ENCODE measurements at regions not wholly inside any gene's neighbourhood (a gene's known extent, or its start where the extent isn't known, plus 50 kb on each side); places are given as distances from the start of the nearest gene placed in this dataset.
A peak's percentile ranks its signal among the peaks of the same experiment; 100 is the strongest.
"Not testable (repeated sequence)": the region's sequence is repeated elsewhere in the genome, so short reads cannot be mapped to it uniquely, and the experiment has no call there.

GRCh38 chrX:52585892-52586291, 68.8 kb downstream of the SSX7 start:
- no peak for DNase-seq

- no peak for DNase-seq
These were observed 60.8 kb upstream of the XAGE1B start for GRCh38 chrX:52577464-52578173.

GRCh38 chrX:52576946-52577345, 60.1 kb upstream of the XAGE1B start:
- DNase-seq = no peak

DNA sequence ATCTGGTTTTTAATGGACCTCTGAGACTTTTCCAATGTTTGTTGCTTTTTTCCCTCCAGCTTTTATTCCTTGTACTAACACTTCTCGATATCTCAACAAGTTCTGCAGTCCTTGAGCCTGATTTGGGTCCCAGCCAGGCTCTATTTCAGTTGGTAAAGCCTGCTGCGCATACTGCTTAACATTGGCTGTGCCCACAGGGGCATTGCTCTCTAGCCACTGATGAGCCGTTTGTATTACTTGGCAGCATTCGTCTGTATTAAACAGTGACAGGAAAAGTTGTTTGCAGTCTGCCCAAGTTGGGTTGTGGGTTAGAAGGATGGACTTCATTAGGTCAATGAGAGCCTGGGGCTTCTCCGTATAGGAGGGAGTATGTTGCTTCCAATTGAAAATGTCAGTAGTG, 59.6 kb upstream of the XAGE1B start:
- DNase-seq = no peak

DNA sequence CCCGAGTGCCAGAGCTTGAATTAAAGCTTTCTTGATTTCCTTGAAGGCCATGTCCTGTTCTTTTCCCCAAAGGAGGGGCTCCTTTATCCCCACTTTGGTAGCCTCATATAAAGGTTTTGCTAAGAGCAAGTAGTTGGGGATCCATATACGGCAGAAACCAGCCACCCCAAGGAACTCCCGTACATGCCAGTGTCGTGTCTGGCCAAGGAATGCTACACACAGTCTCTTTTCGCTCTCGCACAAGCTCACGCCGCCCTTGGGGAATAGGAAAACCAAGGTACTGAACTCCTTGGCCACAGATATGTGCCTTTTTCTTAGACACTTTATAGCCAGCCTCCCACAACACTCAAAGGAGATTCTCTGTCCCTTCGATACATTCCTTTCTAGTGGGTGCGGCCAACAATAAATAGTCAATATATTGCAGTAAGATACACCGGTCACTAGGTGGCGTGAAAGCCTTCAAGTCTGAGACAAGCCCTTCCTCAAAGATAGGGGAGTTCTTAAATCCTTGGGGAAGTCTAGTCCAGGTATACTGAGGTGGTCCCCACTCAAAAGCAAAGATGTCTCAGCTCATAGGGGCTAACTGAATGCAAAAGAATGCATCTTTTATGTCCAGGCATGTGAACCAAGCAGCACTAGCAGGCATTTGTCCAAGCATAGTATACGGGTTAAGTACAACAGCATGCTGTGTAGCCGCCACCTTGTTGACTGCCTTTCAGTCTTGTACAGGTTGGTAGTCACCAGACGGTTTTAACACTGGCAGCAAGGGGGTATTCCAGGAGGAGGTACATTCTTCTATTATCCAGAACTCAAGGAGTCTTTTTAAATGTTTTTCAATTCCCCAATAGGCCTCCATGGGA, 57.8 kb upstream of the XAGE1B start:
- peak; percentile 46 for DNase-seq

- not testable (repeated sequence) for DNase-seq
These were observed 51.3 kb upstream of the XAGE1B start for GRCh38 chrX:52568146-52568545.
